K562 (cell line): ENCODE measurements at regions not wholly inside any gene's neighbourhood (a gene's known extent, or its start where the extent isn't known, plus 50 kb on each side); places are given as distances from the start of the nearest gene placed in this dataset.

Experiments used
- ATAC-seq: fragments of 200-7000 bp; cut with Tn5 transposase; 3 replicates; pipeline ENCODE4 v1.9.1; 2020; ENCODE audit warnings: moderate library complexity
- BruUV-seq: library from RNA; stranded (reverse); fragments of 400-500 nt; replicated peaks from 2 replicates; lab custom pipeline; 2021; lab: Mats Ljungman, UMichigan
- CTCF ChIA-PET: fragments of 300-600 bp; formaldehyde crosslinking; extraction: SDS; loops from one replicate; lab custom pipeline; 2021; ENCODE audit warnings: low intra/inter-chr PET ratio; lab: Yijun Ruan, JAX
- POLR2A ChIA-PET: fragments of 300-600, 350-650 bp; sonication (Branson Sonifier 250); formaldehyde crosslinking; extraction: SDS; loops from one replicate; lab custom pipeline; 2021; ENCODE audit warnings: antibody characterized with exemption, inconsistent platforms; lab: Yijun Ruan, JAX
- DNase-seq, 4 experiments: peaks; one replicate each; pipeline versions ENCODE4 v3.0.0 to v3.0.0-alpha.2; 2011 to 2018; ENCODE audit warnings: low spot score in 3 of 4, mixed read lengths in 3 of 4; ENCODE audit errors: extremely low read depth in 1 of 4
- FAIRE-seq: peaks from 2 replicates; lab custom pipeline; 2011; peaks lifted over from hg19 to GRCh38; lab: Jason Lieb, UNC
- H2AFZ ChIP-seq: 2 replicates; pipeline ENCODE4 v1.6.0; 2011; ENCODE audit warnings: low read depth, low read length, control low read depth, inconsistent platforms
- H3K27ac ChIP-seq: fragments of 200-600 bp; 3 replicates; pipeline ENCODE4 v1.8.0; 2011; ENCODE audit warnings: low read depth, mild to moderate bottlenecking, control low read depth, inconsistent platforms, low read length, moderate library complexity, mixed read lengths; ENCODE audit errors: extremely low read depth
- H3K27me3 ChIP-seq, 2 experiments: fragments of 300-600 bp in 1 of 2; 2 replicates in 1 of 2; 3 replicates in 1 of 2; pipeline versions ENCODE4 v1.6.0 to v1.8.0; 2011; ENCODE audit warnings: inconsistent platforms in 2 of 2, low read length in 2 of 2, mild to moderate bottlenecking in 1 of 2, mixed read lengths in 1 of 2, moderate library complexity in 1 of 2; ENCODE audit not compliant: control insufficient read depth in 2 of 2, insufficient read depth in 2 of 2
- H3K36me3 ChIP-seq: fragments of 300-600 bp; 3 replicates; pipeline ENCODE4 v1.8.0; 2011; ENCODE audit warnings: mild to moderate bottlenecking, low read length, inconsistent platforms; ENCODE audit not compliant: control insufficient read depth, insufficient read depth
- H3K4me1 ChIP-seq, 2 experiments: fragments of 200-600 bp in 1 of 2; replicated peaks in 1 of 2; 2 replicates in 1 of 2; 3 replicates in 1 of 2; pipeline versions ENCODE4 v1.5.1 to v1.8.0; 2011; ENCODE audit warnings: inconsistent platforms in 2 of 2, low read length in 2 of 2, mild to moderate bottlenecking in 1 of 2, mixed read lengths in 1 of 2, moderate library complexity in 1 of 2; ENCODE audit not compliant: control insufficient read depth in 2 of 2, insufficient read depth in 2 of 2
- H3K4me2 ChIP-seq: 2 replicates; pipeline ENCODE4 v1.6.1; 2011; ENCODE audit warnings: low read length, control low read depth, inconsistent platforms, mixed read lengths; ENCODE audit not compliant: insufficient read depth
- H3K4me3 ChIP-seq: fragments of 200-600 bp; sonication (generic), shearing (Covaris generic); 2 replicates; pipeline ENCODE4 v1.5.1; 2016; ENCODE audit warnings: control low read depth, inconsistent platforms
- H3K79me2 ChIP-seq: fragments of 200-600 bp; 3 replicates; pipeline ENCODE4 v1.8.0; 2011; ENCODE audit warnings: low read length, inconsistent platforms; ENCODE audit not compliant: control insufficient read depth, insufficient read depth
- H3K9ac ChIP-seq, 2 experiments: 2 replicates each; pipeline versions ENCODE4 v1.6.0 to v1.6.1; 2011; ENCODE audit warnings: low read depth in 2 of 2, low read length in 2 of 2, control low read depth in 1 of 2, inconsistent platforms in 1 of 2, mild to moderate bottlenecking in 1 of 2, mixed read lengths in 1 of 2; ENCODE audit not compliant: insufficient read depth in 1 of 2
- H3K9me1 ChIP-seq: one replicate; pipeline ENCODE4 v1.6.0; 2011; ENCODE audit warnings: inconsistent platforms, mild to moderate bottlenecking, low read length, moderate library complexity; ENCODE audit not compliant: control insufficient read depth, insufficient read depth
- H3K9me3 ChIP-seq: replicated peaks from 2 replicates; pipeline ENCODE4 v1.5.1; 2011; ENCODE audit warnings: low read depth, low read length, inconsistent platforms; ENCODE audit not compliant: control insufficient read depth, insufficient read depth
- H4K20me1 ChIP-seq: replicated peaks from 2 replicates; pipeline ENCODE4 v1.6.1; 2011; ENCODE audit warnings: low read length, inconsistent platforms, mixed read lengths; ENCODE audit not compliant: control insufficient read depth, insufficient read depth
- CBX8 ChIP-seq: fragments of 200-600 bp; sonication (generic); IDR thresholded peaks from 2 replicates; pipeline ENCODE4 v1.6.1; 2012; ENCODE audit warnings: borderline replicate concordance, mixed run types, low read depth, mild to moderate bottlenecking, moderate library complexity, mixed read lengths, low read length, control low read depth, inconsistent platforms; ENCODE audit not compliant: poor library complexity, severe bottlenecking; ENCODE audit errors: extremely low read depth
- JUNB ChIP-seq: fragments of 450-650 bp; formaldehyde crosslinking; conservative IDR thresholded peaks from 2 replicates; pipeline ENCODE4 v1.4.0; 2020; ENCODE audit warnings: mild to moderate bottlenecking
- OTX1 ChIP-seq: fragments of 450-650 bp; formaldehyde crosslinking; IDR thresholded peaks from 2 replicates; pipeline ENCODE4 v1.4.0; 2022; ENCODE audit warnings: mild to moderate bottlenecking
- POLR2B ChIP-seq: fragments of 450-650 bp; IDR thresholded peaks from 2 replicates; pipeline ENCODE4 v1.6.1; 2018; ENCODE audit warnings: low read depth; ENCODE audit not compliant: partially characterized antibody
- PTBP1 ChIP-seq: fragments of 200-400 bp; formaldehyde crosslinking; IDR thresholded peaks from 2 replicates; pipeline ENCODE4 v1.6.1; 2017; ENCODE audit warnings: low read depth, low read length
- SUPT5H ChIP-seq: fragments of 450-650 bp; IDR thresholded peaks from 2 replicates; pipeline ENCODE4 v1.6.1; 2016
- TBP ChIP-seq: optimal IDR thresholded peaks from 2 replicates; pipeline ENCODE3; 2011; ENCODE audit warnings: low read depth, low read length, improper control_type of control experiment
- TCF3 ChIP-seq: sonication (generic); formaldehyde crosslinking; IDR thresholded peaks from 2 replicates; pipeline ENCODE4 v1.4.0; 2020; ENCODE audit warnings: mild to moderate bottlenecking, missing genetic modification reagents
- ZBTB7A ChIP-seq: IDR thresholded peaks from 2 replicates; pipeline ENCODE4 v1.6.1; 2011; ENCODE audit warnings: low read depth, mild to moderate bottlenecking, low read length, moderate library complexity, borderline replicate concordance; ENCODE audit not compliant: control insufficient read depth
- ZNF583 ChIP-seq: fragments of 250-450 bp; sonication (Bioruptor Pico); IDR thresholded peaks from 2 replicates; pipeline ENCODE4 v1.4.0; 2020
- WGBS: fragments of 100-300 bp; shearing (Covaris generic); methylation state at CpG from one replicate; pipeline ENCODE4 v1.1.6; 2016; ENCODE audit warnings: low coverage, mixed read lengths; ENCODE audit not compliant: insufficient coverage; ENCODE audit errors: missing lambda C conversion rate; 5-methylcytosine and 5-hydroxymethylcytosine counted together
- in situ Hi-C: fragments of 300-500 bp; cut with MboI; formaldehyde crosslinking; loops from 4 replicates; pipeline ENCODE4 v1.15.0; 2018; ENCODE audit warnings: inconsistent platforms, mixed read lengths
- intact Hi-C: fragments of 100-400 bp; cut with micrococcal nuclease; formaldehyde crosslinking; loops from 2 replicates; pipeline ENCODE4 v1.14.2; 2022
- TF ChIP-seq, protein P1 (sequence below): fragments of 200-600 bp; sonication (generic); IDR thresholded peaks from one replicate; pipeline ENCODE4 v1.6.1; 2012; ENCODE audit warnings: mild to moderate bottlenecking, low read depth, low read length, inconsistent platforms

DNA sequence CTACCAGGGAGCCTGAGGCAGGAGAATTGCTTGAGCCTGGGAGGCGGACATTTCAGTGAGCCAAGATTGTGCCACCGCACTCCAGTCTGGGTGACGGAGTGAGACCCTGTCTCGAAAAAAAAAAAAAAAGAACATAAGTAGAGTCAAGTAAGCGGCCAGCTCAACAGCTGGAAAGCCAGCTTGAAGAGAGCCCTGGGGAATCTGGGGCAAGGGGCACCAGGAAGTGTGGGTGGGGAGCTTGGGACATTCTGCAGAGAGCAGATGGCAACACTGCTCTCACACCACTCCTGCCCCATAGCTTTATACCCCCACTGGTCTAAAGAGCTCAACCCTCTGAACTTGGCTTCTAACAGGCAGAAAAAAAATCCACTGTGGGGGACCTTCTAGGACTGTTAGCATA, 505.6 kb downstream of the BUD13 start (continued):
- TF ChIP-seq TBP (no peak), ZNF583 (CRISPR knock-in tag) (no peak)

DNA sequence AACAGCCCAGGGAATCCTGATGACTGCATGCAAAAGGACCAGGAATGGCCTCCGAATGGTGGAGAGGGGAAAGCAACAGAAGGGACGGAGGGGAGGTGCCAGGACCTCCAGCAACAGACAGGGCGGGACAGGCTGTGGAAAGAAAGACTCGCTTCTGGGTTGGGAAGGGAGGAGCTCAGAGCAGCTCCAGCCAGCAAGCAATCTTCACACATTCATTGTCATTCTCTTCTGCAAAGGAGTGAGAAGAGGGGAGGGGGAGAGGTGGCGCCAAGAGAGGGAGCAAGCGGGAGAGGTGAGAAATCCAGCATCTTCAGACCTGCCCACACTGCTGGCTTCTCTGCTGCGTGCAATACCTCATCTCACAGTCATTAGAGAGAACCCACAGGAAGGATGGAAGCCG, 509.0 kb downstream of the BUD13 start:
- Histone ChIP-seq H3K4me1 (no peaks in the 10 kb centered on the region), H3K36me3 (no peaks in the 10 kb centered on the region), H3K4me2 (no peak overlapping the region), H2AFZ (no peak overlapping the region), H3K27me3 (peaks cover 0 to 5% of the 10 kb centered on the region in 2 experiments; a peak in 1 of 5 replicates), H3K9me1 (no peaks in the 10 kb centered on the region), H3K4me3 (no peak overlapping the region), H3K9ac (no peak overlapping the region), H3K9me3 (no peaks in the 10 kb centered on the region), H4K20me1 (no peaks in the 10 kb centered on the region; the same call in 1 of the 2 replicates), H3K79me2 (no peaks in the 10 kb centered on the region), H3K27ac (no peak overlapping the region)
- POLR2A ChIA-PET, result interaction anchor here (0.6 kb wide), 1 partner anchor 477 kb away, joined by 3 read pairs; no protein-coding TSS in a partner anchor
- intact Hi-C loops (no loop called here), in situ Hi-C loops (no loop called here)
- ATAC-seq (no peak), FAIRE-seq (no peak), DNase-seq (no peak)
- CTCF ChIA-PET, result no interaction called here
- 0% methylated on average over 6 of the region's 8 CpGs for WGBS
- no TSS peak for BruUV-seq
- TF ChIP-seq POLR2B (no peak), ZBTB7A (no peak), TCF3 (CRISPR knock-in tag) (no peak), SUPT5H (no peak), PTBP1 (no peak), CBX8 (no peak), OTX1 (no peak), JUNB (CRISPR knock-in tag) (no peak)
- TF ChIP-seq, protein P1, sequence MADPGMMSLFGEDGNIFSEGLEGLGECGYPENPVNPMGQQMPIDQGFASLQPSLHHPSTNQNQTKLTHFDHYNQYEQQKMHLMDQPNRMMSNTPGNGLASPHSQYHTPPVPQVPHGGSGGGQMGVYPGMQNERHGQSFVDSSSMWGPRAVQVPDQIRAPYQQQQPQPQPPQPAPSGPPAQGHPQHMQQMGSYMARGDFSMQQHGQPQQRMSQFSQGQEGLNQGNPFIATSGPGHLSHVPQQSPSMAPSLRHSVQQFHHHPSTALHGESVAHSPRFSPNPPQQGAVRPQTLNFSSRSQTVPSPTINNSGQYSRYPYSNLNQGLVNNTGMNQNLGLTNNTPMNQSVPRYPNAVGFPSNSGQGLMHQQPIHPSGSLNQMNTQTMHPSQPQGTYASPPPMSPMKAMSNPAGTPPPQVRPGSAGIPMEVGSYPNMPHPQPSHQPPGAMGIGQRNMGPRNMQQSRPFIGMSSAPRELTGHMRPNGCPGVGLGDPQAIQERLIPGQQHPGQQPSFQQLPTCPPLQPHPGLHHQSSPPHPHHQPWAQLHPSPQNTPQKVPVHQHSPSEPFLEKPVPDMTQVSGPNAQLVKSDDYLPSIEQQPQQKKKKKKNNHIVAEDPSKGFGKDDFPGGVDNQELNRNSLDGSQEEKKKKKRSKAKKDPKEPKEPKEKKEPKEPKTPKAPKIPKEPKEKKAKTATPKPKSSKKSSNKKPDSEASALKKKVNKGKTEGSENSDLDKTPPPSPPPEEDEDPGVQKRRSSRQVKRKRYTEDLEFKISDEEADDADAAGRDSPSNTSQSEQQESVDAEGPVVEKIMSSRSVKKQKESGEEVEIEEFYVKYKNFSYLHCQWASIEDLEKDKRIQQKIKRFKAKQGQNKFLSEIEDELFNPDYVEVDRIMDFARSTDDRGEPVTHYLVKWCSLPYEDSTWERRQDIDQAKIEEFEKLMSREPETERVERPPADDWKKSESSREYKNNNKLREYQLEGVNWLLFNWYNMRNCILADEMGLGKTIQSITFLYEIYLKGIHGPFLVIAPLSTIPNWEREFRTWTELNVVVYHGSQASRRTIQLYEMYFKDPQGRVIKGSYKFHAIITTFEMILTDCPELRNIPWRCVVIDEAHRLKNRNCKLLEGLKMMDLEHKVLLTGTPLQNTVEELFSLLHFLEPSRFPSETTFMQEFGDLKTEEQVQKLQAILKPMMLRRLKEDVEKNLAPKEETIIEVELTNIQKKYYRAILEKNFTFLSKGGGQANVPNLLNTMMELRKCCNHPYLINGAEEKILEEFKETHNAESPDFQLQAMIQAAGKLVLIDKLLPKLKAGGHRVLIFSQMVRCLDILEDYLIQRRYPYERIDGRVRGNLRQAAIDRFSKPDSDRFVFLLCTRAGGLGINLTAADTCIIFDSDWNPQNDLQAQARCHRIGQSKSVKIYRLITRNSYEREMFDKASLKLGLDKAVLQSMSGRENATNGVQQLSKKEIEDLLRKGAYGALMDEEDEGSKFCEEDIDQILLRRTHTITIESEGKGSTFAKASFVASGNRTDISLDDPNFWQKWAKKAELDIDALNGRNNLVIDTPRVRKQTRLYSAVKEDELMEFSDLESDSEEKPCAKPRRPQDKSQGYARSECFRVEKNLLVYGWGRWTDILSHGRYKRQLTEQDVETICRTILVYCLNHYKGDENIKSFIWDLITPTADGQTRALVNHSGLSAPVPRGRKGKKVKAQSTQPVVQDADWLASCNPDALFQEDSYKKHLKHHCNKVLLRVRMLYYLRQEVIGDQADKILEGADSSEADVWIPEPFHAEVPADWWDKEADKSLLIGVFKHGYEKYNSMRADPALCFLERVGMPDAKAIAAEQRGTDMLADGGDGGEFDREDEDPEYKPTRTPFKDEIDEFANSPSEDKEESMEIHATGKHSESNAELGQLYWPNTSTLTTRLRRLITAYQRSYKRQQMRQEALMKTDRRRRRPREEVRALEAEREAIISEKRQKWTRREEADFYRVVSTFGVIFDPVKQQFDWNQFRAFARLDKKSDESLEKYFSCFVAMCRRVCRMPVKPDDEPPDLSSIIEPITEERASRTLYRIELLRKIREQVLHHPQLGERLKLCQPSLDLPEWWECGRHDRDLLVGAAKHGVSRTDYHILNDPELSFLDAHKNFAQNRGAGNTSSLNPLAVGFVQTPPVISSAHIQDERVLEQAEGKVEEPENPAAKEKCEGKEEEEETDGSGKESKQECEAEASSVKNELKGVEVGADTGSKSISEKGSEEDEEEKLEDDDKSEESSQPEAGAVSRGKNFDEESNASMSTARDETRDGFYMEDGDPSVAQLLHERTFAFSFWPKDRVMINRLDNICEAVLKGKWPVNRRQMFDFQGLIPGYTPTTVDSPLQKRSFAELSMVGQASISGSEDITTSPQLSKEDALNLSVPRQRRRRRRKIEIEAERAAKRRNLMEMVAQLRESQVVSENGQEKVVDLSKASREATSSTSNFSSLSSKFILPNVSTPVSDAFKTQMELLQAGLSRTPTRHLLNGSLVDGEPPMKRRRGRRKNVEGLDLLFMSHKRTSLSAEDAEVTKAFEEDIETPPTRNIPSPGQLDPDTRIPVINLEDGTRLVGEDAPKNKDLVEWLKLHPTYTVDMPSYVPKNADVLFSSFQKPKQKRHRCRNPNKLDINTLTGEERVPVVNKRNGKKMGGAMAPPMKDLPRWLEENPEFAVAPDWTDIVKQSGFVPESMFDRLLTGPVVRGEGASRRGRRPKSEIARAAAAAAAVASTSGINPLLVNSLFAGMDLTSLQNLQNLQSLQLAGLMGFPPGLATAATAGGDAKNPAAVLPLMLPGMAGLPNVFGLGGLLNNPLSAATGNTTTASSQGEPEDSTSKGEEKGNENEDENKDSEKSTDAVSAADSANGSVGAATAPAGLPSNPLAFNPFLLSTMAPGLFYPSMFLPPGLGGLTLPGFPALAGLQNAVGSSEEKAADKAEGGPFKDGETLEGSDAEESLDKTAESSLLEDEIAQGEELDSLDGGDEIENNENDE, result no peak
